Upper lobe of left lung (tissue), 6 donors: ENCODE measurements at regions not wholly inside any gene's neighbourhood (a gene's known extent, or its start where the extent isn't known, plus 50 kb on each side); places are given as distances from the start of the nearest gene placed in this dataset.

Source experiments
- ATAC-seq, 2 donors: fragments of 200-7000 bp; cut with Tn5 transposase; one replicate each; pipeline ENCODE4 v1.9.1; 2022; ENCODE audit warnings: mild to moderate bottlenecking in 2 of 2, moderate library complexity in 2 of 2; ENCODE audit not compliant: low FRiP score in 2 of 2
- DNase-seq, 2 donors: peaks; one replicate each; pipeline ENCODE4 v3.0.0-alpha.2; 2019 to 2020
- H3K27ac ChIP-seq, 4 donors: fragments of 200-600 bp; sonication (generic); one replicate each; pipeline ENCODE4 v1.5.1; 2016 to 2019
- H3K27me3 ChIP-seq, 4 donors: fragments of 200-600 bp; sonication (generic); one replicate each; pipeline ENCODE4 v1.5.1; 2017 to 2019
- H3K36me3 ChIP-seq, 4 donors: fragments of 200-600 bp; sonication (generic); one replicate each; pipeline ENCODE4 v1.5.1; 2016 to 2019
- H3K4me1 ChIP-seq, 4 donors: fragments of 200-600 bp; sonication (generic); one replicate each; pipeline ENCODE4 v1.5.1; 2018 to 2019
- H3K4me3 ChIP-seq, 4 donors: fragments of 200-600 bp; sonication (generic); one replicate each; pipeline ENCODE4 v1.5.1; 2017 to 2019; ENCODE audit warnings: mild to moderate bottlenecking in 2 of 4, moderate library complexity in 1 of 4
- H3K9me3 ChIP-seq, 4 donors: fragments of 200-600 bp; sonication (generic); one replicate each; pipeline ENCODE4 v1.5.1; 2018 to 2019
- EP300 ChIP-seq, 4 donors: sonication (generic); formaldehyde crosslinking; IDR thresholded peaks; one replicate each; pipeline ENCODE4 v1.5.1; 2017; ENCODE audit warnings: antibody characterized with exemption in 4 of 4, control low read depth in 2 of 4
- POLR2A ChIP-seq, 4 donors: fragments of 450-650 bp; IDR thresholded peaks; one replicate each; pipeline ENCODE4 v1.5.1; 2016 to 2017; ENCODE audit warnings: antibody characterized with exemption in 4 of 4, mild to moderate bottlenecking in 2 of 4
- POLR2AphosphoS5 ChIP-seq, 2 donors: sonication (generic); formaldehyde crosslinking; IDR thresholded peaks; one replicate each; pipeline ENCODE4 v1.5.1; 2017; ENCODE audit warnings: antibody characterized with exemption in 2 of 2
- WGBS, 2 donors: methylation state at CpG; one replicate each; pipeline ENCODE4 v1.1.5; 2017 to 2018; 5-methylcytosine and 5-hydroxymethylcytosine counted together
- TF ChIP-seq, protein P1 (sequence below), 6 experiments: fragments of 450-650 bp in 4 of 6; fragments of 200-600 bp in 2 of 6; sonication (generic) in 2 of 6; IDR thresholded peaks; one replicate each; pipeline ENCODE4 v1.5.1; 2016 to 2019; ENCODE audit warnings: antibody characterized with exemption in 6 of 6
- donor health status: DM: no; HTN: no; CAD: no; lungs with moderate emphysema.
- donor health status: DM: no; HTN: yes; CAD: no; lungs with severe emphysema.

DNA sequence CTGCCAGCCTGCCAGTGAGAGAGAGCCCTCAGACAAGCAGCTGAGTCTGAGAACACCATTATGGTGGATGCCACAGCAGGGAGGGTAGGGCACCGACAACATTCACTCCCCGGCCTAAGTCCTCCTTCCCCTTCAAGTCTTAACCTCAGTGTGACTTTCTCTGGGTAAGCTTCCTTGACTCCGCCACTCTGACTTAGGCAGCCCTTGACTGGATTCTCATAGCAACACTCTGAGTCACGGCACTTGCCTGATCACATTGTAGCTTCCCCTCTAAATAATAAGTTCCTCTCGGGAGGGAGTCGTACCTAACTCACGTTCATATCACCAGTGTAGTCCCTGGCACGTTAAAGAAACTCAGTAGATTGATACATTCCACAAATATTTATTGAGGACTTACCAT is 180.5 kb downstream of the FOXB1 start:
- Histone ChIP-seq H3K36me3 (no peaks in the 10 kb centered on the region), H3K27me3 (no peaks in the 10 kb centered on the region), H3K4me3 (no peak overlapping the region), H3K27ac (no peak overlapping the region), H3K9me3 (no peaks in the 10 kb centered on the region), H3K4me1 (no peaks in the 10 kb centered on the region)
- 81 to 87% methylated on average over 8 of the region's 8 CpGs for WGBS, 2 donors
- TF ChIP-seq POLR2AphosphoS5 (IDR thresholded peaks at IDR 0.05) (no peak), POLR2A (IDR thresholded peaks at IDR 0.05) (no peak), EP300 (IDR thresholded peaks at IDR 0.05) (no peak)
- TF ChIP-seq, protein P1, sequence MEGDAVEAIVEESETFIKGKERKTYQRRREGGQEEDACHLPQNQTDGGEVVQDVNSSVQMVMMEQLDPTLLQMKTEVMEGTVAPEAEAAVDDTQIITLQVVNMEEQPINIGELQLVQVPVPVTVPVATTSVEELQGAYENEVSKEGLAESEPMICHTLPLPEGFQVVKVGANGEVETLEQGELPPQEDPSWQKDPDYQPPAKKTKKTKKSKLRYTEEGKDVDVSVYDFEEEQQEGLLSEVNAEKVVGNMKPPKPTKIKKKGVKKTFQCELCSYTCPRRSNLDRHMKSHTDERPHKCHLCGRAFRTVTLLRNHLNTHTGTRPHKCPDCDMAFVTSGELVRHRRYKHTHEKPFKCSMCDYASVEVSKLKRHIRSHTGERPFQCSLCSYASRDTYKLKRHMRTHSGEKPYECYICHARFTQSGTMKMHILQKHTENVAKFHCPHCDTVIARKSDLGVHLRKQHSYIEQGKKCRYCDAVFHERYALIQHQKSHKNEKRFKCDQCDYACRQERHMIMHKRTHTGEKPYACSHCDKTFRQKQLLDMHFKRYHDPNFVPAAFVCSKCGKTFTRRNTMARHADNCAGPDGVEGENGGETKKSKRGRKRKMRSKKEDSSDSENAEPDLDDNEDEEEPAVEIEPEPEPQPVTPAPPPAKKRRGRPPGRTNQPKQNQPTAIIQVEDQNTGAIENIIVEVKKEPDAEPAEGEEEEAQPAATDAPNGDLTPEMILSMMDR (IDR thresholded peaks at IDR 0.05), result no peak
- ATAC-seq (no peak), DNase-seq (no peak)

DNA sequence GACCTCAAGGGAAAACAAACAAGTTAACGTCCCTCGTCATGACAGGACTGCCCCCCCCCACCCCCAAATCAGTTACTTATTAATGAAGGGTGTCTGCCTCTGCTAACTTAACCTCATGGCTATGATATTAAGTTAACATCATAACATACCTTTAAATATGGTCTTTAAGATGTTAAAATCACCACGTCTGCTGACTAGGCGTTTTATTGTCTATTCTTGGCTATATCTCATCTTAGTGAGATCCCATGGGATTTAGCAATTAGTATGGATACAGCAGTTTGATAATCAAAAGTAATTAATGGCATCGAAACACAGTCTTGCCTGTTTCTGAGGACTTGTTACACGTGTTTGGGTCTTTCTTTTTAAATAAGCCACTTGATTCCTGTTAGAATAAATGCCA is 186.9 kb downstream of the FOXB1 start:
- WGBS, 2 donors, result 70 to 73% methylated on average over 6 of the region's 6 CpGs
- no peaks in the 10 kb centered on the region for H3K36me3 ChIP-seq

DNA sequence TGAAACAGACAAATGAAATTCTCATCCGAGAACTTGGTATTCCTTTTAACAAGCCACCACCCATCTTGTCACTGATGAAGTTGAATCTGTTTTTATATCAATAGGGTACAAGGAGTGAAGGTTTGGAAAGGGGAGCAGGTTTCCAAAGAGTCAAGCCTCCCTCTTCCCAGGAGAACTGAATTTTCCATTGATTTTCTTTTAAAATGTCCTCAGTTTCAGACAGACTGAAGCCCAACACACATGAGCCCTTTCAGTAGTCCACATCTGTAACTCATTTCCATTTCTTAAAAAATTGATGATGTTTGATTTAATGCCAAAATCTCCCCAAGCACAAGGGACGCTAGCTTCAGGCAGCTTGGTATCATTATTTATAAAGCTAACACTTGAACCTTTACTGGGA is 187.7 kb downstream of the FOXB1 start:
- Histone ChIP-seq H3K4me3 (no peak overlapping the region), H3K4me1 (no peaks in the 10 kb centered on the region), H3K27me3 (no peaks in the 10 kb centered on the region), H3K27ac (no peak overlapping the region), H3K36me3 (no peaks in the 10 kb centered on the region), H3K9me3 (no peaks in the 10 kb centered on the region)
- DNase-seq (no peak), ATAC-seq (no peak)
- TF ChIP-seq POLR2A (IDR thresholded peaks at IDR 0.05), result no peak
- TF ChIP-seq EP300 (IDR thresholded peaks at IDR 0.05), result no peak
- TF ChIP-seq POLR2AphosphoS5 (IDR thresholded peaks at IDR 0.05), result no peak
- TF ChIP-seq, protein P1 (IDR thresholded peaks at IDR 0.05), result no peak
- WGBS, 2 donors, result 59 to 73% methylated on average over 2 of the region's 2 CpGs

More for the DNA sequence above, 186.9 kb downstream of the FOXB1 start:
- no peaks in the 10 kb centered on the region for H3K4me1 ChIP-seq
- H3K9me3 ChIP-seq, result no peaks in the 10 kb centered on the region
- H3K4me3 ChIP-seq, result no peak overlapping the region
- no peak for TF ChIP-seq EP300 (IDR thresholded peaks at IDR 0.05)
- DNase-seq (no peak), ATAC-seq (no peak)
- no peaks in the 10 kb centered on the region for H3K27me3 ChIP-seq
- H3K27ac ChIP-seq, result no peak overlapping the region

DNA sequence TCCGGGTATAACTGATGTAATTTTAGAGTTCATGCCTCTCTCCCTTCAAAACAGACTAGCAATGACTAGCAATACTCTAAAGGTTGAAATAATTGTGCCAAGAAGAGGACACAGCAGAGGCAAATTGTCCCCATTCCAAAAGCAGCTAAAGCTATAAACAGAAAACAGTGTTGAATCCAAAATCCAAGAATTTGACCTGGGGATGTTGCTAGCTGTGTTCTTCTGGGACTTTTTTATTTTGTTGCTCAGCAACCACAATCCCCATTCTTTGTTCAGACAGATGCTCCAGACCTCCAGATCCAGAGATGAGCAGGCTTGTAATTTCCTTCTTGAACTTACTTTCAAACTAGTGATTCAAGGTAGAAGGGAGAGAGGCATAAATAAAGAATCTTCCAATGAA is 191.5 kb downstream of the FOXB1 start:
- Histone ChIP-seq H3K27ac (no peak overlapping the region), H3K36me3 (no peaks in the 10 kb centered on the region), H3K4me1 (no peaks in the 10 kb centered on the region), H3K9me3 (no peaks in the 10 kb centered on the region), H3K4me3 (no peak overlapping the region), H3K27me3 (no peaks in the 10 kb centered on the region)
- WGBS, 2 donors, result 79 to 85% methylated on average over 1 of the region's 1 CpG
- TF ChIP-seq POLR2A (IDR thresholded peaks at IDR 0.05) (no peak), EP300 (IDR thresholded peaks at IDR 0.05) (no peak), POLR2AphosphoS5 (IDR thresholded peaks at IDR 0.05) (no peak)
- TF ChIP-seq, protein P1 (IDR thresholded peaks at IDR 0.05), result no peak
- no peak for ATAC-seq
- DNase-seq, result no peak

DNA sequence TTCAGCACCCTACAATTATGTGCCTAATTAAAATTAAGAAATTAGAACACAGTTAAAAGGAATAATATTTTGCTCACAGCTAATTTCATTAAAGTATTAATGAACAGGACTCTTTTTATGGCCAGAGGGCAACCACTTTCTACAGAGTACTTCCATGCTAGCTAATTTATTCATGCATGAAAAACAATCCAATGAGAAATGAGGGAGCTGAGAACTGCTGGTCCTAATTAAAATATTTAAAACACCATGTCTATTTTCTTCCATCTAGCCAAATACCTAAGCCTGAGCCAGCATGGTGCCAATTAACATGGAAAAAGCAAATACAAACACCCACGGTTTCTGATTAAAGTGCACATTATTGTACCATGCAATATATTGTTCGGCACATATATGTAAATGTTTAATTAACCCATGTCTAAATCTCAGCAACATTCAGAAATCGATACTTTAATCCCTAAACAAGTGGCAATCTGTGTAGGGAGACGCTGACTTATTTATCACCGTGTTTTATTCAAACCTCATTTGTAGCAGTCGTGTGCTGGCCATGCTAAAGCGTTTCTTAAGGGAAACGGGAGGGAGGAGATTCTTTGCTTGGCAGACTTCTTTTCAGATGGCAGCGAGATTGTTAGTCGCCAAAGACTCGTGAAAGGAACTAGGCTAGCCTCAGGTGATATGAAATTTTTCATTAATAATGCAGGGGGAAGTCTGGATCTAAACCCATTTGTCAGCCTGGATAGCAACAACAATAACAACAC is 193.5 kb downstream of the ANXA2 start:
- Histone ChIP-seq H3K9me3 (no peaks in the 10 kb centered on the region), H3K4me1 (no peaks in the 10 kb centered on the region), H3K27ac (no peak overlapping the region), H3K4me3 (no peak overlapping the region), H3K36me3 (no peaks in the 10 kb centered on the region), H3K27me3 (no peaks in the 10 kb centered on the region)
- TF ChIP-seq EP300 (IDR thresholded peaks at IDR 0.05) (no peak), POLR2AphosphoS5 (IDR thresholded peaks at IDR 0.05) (no peak), POLR2A (IDR thresholded peaks at IDR 0.05) (no peak)
- TF ChIP-seq, protein P1 (IDR thresholded peaks at IDR 0.05), result no peak
- no peak for DNase-seq
- no peak for ATAC-seq
- 58 to 73% methylated on average over 11 of the region's 11 CpGs for WGBS, 2 donors
